ENCODE measurements at regions not wholly inside any gene's neighbourhood (a gene's known extent, or its start where the extent isn't known, plus 50 kb on each side); places are given as distances from the start of the nearest gene placed in this dataset.

- no peak for TF ChIP-seq POLR2AphosphoS5 (IDR thresholded peaks at IDR 0.05)
- TF ChIP-seq EZH2 (IDR thresholded peaks at IDR 0.05; ENCODE audit: borderline replicate concordance, insufficient read depth, low read length, poor library complexity, severe bottlenecking), result no peak
- no peak for TF ChIP-seq MXI1 (conservative IDR thresholded peaks at IDR 0.05; ENCODE audit: poor library complexity, severe bottlenecking)
Observed at GRCh38 chr20:21028921-21029320, 77.2 kb downstream of the LINC00237 start.
